Retinal pigment epithelial cell (primary cell): ENCODE measurements at regions not wholly inside any gene's neighbourhood (a gene's known extent, or its start where the extent isn't known, plus 50 kb on each side); places are given as distances from the start of the nearest gene placed in this dataset.

ENCODE experiments used
- DNase-seq: peaks from one replicate; pipeline ENCODE4 v3.0.0-alpha.2; 2010; ENCODE audit warnings: low read depth
- H3K4me3 ChIP-seq: 2 replicates; pipeline ENCODE4 v1.5.1; 2011; ENCODE audit warnings: mild to moderate bottlenecking, low read length, control low read depth, moderate library complexity
- TF ChIP-seq, protein P1 (sequence below): conservative IDR thresholded peaks from 2 replicates; pipeline ENCODE4 v1.5.1; 2011; ENCODE audit warnings: low read depth, low read length, control low read depth, inconsistent platforms

DNA sequence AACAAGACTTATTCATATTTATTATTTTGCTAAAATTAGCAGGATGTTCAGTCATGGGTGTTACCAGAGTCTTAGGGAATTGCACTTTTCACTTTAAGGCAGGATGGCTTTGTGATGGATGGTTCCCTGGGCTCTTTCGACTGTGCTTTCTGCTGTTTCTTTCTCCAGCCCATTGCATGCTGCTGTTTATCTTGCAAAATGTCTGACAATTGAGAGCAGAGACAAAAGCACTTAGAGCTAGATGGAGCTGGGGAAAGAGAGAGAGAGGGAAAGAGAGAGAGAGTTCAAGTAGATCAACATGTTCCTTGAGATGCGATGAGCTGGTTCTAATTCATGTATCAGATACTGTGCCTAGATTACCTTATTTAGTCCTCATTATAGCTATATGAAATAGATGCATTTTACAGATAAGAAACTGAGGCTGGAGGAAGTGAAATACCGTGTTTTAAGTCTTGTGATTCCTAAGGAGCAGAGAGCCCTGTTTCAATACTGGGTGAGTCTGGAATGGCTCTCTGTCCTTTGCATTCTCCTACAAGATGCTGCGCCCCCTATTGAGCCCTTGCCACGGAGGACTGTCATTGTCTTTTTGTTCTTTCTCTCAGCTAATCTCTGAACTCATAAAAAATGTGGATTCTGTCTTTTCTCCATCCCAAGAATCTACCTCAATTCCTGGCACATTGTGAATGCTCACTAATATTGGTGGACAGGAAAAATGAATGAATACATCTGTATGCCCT lies 227.9 kb downstream of the ALG10B start:
- DNase-seq: no peak
- no peak overlapping the region for H3K4me3 ChIP-seq
- TF ChIP-seq, protein P1, sequence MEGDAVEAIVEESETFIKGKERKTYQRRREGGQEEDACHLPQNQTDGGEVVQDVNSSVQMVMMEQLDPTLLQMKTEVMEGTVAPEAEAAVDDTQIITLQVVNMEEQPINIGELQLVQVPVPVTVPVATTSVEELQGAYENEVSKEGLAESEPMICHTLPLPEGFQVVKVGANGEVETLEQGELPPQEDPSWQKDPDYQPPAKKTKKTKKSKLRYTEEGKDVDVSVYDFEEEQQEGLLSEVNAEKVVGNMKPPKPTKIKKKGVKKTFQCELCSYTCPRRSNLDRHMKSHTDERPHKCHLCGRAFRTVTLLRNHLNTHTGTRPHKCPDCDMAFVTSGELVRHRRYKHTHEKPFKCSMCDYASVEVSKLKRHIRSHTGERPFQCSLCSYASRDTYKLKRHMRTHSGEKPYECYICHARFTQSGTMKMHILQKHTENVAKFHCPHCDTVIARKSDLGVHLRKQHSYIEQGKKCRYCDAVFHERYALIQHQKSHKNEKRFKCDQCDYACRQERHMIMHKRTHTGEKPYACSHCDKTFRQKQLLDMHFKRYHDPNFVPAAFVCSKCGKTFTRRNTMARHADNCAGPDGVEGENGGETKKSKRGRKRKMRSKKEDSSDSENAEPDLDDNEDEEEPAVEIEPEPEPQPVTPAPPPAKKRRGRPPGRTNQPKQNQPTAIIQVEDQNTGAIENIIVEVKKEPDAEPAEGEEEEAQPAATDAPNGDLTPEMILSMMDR: no peak

GRCh38 chr12:38547586-38547985 lies 231.0 kb downstream of the ALG10B start:
- TF ChIP-seq, protein P1: no peak
- DNase-seq: no peak
- no peak overlapping the region for H3K4me3 ChIP-seq

- H3K4me3 ChIP-seq: no peak overlapping the region
- no peak for DNase-seq
- TF ChIP-seq, protein P1: no peak
These were observed 239.3 kb downstream of the ALG10B start for GRCh38 chr12:38555620-38556591.

DNA sequence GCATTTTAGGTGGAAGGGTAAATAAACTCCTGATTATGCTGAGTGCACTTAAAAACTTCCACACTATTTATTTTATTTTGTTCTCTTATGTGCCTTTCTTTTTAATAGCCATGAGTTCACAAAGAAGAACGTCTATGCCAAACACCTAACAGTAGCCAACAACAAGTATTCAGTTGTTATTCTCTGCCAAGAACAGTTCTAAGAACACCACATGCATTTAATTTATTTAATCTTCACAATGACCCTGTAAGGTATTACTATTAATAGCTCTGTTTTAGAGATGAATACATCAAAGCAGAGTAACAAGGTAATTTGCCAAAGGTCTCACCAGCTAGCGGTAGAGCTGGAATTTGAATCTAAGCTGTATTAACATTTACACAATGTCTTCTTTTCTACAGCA lies 240.1 kb downstream of the ALG10B start:
- TF ChIP-seq, protein P1: no peak

DNA sequence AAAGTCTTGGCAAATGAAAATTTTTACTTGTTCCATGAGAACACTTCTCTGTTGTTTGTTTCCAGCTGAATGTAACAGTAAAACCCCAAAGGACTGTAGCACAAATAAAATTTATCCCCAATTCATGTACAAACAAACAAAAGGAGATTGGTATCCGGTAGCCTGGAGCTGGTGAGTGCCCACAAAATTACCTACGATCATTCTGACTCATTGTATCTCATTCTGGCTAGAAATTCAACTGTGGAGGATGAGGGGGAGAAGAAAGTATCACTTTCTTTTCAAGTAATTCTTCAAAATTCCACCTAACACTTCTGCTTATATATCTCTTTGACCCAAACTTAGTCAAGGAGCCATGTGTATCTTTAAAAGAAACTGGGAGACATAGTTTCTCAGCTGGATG lies 268.5 kb downstream of the ALG10B start:
- no peak overlapping the region for H3K4me3 ChIP-seq
- no peak for DNase-seq
- TF ChIP-seq, protein P1: no peak

More for the DNA sequence above, 240.1 kb downstream of the ALG10B start:
- DNase-seq: no peak
- no peak overlapping the region for H3K4me3 ChIP-seq

GRCh38 chr12:38586789-38587188 lies 270.2 kb downstream of the ALG10B start:
- TF ChIP-seq, protein P1: no peak
- DNase-seq: no peak
- H3K4me3 ChIP-seq: no peak overlapping the region
